HG03565 (cell line): ENCODE measurements at regions not wholly inside any gene's neighbourhood (a gene's known extent, or its start where the extent isn't known, plus 50 kb on each side); places are given as distances from the start of the nearest gene placed in this dataset.

Experiments
- ATAC-seq: cut with Tn5 transposase; IDR thresholded peaks from one replicate; pipeline ENCODE4 v1.9.1; 2021; ENCODE audit warnings: mild to moderate bottlenecking, moderate library complexity; ENCODE audit not compliant: unreplicated experiment

DNA sequence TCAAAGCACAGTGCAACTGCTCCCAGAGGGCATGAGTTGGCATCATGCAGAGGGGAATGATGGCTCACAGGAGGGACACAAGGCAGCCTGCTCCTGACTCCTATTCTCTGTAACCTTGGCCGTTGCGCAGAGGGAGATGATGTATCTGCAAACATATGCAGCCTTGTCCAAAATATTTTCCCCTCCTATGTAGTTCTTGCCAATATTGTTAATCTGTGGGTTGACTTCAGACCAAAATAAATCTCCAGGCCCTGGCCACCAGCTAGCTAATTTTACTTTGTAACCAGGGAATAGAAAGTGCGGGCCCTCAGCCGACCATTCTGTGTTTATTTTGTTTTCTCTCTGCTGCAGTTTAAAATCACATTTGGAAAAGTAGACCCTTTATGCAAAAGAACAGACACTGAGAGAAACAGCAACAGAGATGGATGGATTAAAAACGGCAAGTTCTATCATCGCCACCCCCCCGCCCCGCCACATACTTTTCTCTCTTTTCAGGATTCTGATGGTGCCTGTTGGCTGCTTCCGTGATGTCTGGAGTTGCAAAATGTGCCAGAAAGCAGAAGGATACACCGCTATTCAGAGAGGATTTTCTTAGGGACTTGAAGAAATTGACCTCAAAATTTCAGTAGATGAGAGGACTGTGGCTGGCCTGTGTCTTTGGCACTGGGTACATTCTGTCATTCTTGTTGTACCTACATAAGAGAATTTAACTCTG lies 185.3 kb upstream of the BCOR start:
- ATAC-seq = no peak

DNA sequence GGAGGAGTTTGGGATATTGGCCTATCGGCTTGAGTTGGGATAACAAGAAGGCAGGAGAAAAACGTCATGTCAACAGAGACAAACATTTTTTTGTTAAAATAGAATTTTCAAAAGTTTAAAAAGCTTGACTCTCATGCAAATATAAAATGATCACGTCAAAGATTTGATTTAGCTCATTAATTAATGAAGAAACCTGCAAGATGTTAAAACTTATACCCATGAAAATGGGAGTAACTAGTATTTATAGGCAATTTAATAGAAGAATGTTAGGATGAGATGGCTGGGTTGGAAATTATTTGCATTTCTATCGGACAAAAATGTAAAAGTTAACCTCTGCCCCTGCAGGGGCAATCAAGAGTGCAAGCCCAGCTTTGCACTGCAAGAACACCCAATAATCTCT lies 184.6 kb upstream of the BCOR start:
- ATAC-seq = no peak

DNA sequence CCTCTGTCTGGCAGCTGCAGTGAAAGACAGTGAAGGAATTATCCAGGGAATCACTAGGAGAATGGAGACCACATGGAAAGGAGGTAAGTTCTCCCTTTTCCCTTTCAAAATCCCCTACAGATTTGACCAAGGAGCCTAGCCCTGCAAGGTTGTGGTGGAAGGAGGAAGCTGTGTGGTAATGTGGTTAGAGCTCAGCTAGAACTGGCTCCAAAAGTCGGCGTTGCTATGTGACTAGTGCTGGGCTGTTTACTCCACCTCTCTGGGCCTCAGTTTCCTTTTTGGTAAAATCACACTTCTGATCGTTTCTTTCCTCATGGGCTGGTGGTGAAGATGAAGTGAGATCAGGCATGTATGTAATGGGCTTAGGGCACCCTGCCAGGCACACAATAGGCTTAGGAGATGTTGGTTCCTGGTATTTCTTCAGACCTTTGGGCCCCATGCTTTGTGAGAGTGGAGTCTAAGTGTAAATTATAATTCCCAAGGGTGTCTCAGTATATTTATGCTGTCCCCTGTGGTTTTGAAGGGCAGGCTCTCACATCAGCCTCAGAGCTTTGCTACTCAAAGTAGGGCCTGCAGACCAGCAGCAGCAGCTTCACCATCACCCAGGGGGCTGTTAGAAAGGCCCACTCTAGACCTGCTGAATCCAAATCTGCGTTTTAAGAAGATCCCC lies 183.7 kb upstream of the BCOR start:
- no peak for ATAC-seq

DNA sequence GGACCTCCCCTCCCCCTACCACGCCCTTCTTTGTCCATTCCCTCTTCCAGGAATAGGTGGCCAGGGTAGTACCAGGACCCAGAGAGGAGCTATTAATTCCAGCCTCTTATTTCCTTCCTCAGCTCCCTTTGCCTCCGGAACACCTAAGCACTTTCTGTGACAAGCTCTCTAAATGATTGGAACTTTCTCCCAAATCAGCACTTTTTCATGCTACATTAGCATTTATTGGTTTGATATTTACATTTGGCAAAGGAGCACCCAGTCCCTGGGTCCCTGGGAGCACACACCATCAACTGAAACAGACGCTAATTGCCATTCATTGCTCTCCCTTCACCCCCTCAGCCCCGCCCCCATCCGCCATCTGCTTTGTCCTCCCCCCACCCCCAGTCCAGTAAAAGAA lies 182.0 kb upstream of the BCOR start:
- no peak for ATAC-seq

DNA sequence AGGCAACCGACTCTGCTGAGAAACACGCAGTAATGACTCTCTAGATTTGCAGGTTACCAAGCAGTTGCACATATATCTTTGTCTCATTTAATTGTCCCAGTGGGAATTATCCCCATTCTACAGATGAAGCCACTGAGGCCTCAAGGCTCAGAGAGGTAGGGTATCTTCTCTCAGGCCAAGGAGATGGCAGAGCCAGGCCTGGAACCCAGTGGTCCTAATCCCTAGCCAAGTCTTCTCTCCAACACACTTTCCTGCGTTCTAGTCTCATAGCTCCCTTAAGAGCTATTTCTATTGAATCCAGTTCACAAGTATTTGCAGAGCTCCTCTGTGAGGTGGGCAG lies 181.3 kb upstream of the BCOR start:
- ATAC-seq = no peak

DNA sequence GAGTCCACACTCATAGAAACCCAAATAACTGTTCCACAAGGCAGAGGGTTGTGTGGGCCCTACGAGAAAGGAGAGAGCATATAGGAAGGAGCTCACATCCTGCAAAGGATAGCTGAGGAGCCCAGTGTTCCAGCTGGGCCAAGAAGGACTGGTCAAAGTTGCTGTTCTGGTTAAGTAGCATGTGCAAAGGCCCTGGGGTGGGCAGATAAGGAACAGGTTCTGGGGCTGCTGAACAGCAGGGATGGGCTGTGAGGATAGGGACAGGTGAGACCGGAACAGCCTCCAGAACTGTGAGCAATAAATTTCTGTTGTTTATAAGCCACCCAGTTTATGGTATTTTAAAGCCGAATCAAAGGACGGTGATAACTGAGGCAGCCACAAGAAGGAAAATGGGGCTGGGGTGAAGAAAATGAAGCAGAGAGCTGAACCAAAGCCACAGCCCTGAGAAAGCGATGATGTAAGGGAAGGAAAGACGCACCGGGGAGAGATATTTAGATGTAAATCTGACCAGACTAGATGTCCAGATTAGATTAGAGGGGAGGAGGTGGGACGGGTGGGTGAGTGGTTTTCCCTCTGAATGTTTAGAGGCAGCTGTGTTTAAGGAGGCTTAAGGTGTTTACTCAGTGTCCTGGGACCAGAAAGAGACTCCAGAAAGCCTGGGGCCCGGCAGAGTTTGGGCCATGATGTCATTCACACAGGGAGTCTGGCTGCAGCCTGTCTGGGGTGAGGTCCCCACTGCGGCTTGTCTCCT lies 180.8 kb upstream of the BCOR start:
- no peak for ATAC-seq

DNA sequence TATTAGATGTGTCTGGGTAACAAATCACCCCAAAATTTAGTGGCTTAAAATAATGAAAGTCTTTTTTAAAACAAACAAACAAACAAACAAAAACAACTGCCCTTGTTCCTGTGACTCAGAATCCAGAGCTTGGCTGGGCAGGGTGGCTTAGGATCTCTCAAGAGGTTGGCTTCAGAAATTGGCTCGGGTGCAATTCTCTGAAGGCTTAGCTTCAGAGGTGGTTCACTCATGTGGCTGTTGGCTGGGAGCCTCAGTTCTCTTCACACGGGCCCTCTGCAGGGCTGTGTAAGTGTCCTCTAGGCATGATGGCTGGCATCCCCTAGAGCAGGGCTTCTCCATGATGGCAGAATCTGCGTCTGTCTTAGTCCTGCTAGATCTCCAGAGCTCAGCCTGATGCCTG lies 179.9 kb upstream of the BCOR start:
- ATAC-seq = no peak

DNA sequence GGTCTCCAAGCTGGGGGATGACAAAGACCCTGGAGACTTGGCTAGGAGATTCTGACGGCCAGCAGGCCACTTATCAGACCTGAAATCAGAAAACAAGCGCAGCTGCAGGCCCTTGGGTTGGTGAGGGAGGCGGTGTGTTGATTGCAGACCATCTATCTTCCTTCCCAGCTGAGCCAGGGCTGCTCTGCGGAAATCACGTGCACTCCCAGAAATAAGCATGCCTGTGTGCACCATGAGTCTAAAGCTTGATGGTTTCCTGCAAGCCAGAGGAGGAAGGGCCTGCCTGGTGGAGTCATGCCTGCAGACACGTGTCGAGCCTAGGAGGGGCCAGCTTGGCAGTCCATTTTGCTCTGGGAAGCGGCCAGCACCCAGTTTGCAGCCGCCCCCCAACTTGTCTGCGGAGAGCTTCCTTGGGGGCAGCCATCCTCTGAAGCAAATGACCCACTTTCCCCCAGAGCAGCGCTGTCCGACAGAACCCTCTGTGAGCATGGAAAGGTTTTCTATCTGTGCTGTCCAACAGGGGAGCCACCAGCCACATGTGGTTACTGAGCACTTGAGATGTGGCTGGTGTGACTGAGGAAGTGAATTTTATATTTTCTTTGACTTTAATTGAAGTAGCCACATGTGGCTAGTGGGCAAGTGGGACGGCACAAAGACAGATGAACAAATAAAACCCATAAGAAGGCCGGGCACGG lies 175.7 kb upstream of the BCOR start:
- no peak for ATAC-seq

DNA sequence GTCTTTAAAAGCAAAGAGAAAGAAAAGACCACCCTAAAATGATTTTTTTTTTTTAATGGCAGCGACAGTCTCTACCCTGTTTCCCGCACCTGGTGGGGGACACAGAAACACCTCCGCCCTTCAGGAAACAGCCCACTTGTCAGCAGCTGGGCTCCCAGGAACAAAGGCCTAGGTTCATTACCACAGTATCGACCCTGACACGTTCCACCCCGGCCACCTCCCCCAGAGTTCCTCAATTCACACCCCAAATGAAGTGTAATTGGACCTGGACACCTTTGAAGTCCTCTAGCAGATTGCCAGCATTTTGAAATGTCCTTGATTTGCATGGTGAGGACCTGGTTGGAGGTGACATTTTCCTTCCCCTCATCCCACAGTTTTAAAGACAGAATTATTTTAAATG lies 175.0 kb upstream of the BCOR start:
- no peak for ATAC-seq

DNA sequence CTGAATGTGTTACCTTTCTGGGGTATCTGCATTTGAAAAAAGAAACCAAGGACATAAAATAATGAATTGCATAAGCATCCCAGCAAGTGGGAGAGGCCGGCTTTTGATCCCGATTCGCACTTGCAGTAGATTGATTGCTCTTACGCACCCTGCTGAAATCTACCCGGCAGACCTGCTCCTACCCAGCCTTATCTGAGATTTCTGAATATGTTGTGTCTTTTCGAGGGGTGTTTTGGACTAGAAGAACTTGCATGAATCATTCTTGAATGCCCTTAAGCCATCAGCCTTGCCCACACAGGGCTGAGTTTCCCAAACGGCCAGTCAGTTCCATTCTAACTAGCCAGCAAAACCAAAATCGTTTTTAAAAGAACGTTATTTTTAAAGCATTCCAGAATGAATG lies 174.4 kb upstream of the BCOR start:
- ATAC-seq = no peak

DNA sequence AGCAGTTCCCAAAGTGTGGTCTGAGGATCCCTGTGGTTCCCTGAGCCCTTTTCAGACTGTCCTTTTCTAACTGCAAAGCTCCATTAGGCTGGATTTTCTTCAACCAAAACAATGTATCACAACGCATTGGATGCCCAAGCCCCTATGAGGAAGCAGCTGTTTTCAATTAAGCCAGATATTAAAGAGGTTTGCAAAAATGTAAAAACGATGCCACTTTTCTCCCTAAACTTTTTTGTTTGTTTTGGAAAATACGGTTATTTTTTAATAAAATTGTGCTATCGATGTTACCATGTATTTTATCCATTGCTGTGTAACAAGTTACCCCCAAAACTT lies 170.4 kb upstream of the BCOR start:
- no peak for ATAC-seq

DNA sequence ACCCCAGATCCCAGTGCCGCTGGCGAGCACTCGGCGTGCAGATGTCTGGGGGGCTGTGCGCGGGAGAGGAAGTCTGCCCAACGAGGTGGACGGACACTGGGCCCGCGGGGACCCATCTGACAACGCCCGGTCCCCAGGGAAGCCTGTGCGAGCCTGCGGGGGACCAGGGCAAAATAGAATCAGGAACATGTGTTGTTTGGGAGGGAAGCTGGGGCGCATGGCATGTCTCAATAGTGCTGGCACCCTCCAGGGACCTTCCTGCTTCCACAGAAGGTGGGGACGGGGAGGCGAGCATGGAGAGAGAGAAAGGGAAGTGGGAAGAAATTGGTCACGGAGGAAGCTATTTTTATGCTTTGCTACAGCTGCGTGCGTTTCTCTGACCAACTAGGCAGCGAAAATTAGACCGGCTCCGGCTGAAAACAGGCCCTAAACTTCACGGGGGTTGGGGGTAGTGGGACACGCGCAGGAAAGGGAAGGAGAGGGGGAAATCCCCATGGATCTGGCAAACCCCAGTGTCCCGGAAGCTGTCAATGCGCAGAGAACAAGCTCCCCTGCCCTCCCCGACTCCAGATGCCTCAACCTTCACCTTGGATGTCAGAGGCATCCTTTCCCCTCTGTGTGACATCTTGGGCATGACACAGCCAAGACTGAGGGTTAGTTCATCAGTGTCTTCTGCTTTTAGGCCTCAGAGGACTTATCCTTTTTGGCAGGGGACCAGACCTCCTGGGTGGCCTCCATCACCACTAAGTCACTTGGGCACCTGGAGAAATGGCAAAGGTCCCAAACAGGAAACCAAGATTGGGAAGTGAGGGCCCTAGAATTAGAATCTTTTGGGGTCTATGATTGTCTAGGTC lies 169.8 kb upstream of the BCOR start:
- no peak for ATAC-seq

DNA sequence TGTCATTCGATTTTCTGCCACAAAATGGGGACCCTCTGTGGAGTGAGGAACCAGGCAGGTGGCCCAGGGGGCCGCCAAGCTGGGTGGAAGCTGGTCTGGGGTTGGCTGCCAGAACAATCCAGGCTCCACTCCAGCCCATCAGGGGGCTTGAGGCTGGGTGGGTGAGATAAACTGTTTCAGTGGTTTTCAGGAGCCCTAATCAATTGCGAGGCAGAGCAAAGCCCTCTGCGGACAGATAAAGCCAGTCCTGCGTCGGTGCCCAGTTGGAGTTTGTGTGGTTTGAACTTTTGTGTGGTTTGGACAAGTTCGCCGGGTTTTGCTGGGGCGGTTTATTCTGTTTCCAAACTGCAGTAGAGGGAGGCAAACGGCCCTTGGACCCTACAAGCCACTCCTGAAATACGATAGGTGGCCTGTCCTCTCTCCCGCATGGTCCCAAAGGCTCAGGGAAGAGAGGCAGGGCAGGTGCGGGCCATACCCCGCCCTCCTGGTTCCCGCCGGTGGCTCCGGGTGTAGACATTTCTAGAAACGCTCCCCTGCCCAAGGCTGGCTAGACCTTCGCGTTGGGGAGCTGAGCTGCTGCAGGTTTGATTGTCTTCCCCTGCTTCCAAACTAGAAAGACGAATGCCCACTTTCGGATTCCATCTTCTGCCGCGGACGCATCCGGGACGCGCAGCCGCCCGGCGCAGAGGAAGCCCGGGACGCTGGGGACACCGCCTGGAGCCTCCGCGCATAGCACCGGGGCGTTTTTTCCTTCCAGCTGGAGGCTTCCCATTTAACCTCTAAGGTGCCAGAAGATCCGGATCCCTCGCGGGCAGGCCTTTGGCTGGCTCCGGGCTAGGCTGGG lies 169.0 kb upstream of the BCOR start:
- ATAC-seq = no peak

DNA sequence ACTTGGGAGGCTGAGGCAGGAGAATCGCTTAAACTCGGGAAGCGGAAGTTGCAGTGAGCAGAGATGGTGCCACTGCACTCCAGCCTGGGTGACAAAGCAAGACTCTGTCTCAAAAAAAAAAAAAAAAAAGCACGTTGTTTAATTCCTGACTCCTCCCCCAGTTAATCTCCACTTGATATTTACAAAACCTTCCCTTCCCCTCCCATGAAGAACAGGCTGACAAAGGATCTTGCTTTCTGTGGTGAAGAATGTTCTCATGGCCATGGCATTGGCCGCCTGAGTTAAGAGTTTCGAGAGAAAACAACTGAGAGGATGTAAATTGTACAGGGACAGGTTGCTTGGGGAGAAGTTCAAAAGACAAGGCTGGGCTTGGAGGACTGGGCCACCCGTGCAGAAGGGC lies 168.2 kb upstream of the BCOR start:
- no peak for ATAC-seq

DNA sequence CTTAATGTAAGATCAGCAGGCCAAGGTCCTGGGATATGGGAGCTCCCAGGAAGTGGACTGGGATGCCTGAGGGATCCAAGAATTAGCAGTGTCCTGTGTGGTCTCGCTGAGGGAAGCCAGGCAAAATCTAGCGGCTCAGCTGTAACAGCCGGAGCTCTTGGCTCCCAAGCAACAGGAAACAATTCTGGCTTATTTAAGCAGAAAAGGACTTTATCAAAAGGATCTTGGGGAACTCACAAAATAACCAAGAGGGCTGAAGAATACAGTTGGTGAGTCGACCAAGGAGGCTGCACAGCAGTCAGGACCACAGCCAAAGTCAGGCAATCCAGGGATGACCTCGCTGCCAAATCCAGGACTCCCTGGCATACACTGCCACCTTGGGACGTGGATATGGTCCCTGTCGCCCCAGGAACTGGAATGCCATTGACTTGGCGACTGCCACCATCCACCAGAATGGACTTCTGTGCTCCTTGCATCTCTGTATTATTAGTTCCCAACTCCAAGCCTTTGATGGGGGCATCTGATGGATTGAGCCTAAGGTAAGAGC lies 165.3 kb upstream of the BCOR start:
- no peak for ATAC-seq

DNA sequence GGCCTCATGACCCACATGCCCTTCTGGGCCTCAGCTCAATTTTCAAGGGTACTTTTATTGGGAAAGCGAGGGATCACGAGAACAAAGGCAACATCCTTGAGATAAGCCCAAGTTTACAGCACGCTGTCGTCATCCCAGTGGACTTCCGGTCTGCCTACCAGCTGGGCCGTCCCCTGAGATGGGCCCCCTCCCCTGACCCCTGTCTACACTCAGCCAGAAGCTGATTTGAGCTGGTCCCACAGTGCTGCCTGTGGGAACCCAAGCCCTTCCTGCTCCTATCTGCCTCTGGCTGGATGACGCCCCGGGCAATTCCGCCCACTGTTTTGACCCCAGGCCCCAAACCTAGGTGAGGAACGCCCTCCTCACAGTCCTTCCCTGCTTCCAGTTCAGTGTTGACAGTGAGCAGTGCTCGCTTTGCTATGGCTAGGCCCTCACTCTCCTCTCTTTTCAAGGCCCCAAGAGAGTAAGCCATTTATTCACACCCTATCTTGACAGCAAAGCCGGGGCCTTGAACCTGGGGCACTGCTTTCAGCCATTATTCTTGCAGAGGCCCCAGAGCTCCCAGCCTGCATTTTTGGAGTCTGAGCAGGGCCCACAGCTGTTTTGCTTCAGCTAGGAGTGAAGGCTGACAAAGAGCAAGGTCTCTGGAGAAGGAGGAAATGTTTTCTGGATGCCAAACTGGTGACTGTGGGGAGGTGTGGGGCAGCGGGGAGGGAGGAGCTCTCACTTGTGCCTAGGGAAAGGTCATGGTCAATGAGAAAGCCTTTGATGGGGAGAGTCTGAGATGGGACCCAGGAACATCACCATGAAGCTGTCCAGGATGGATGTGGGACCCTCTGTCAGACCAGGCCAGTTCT lies 164.6 kb upstream of the BCOR start:
- ATAC-seq = no peak

DNA sequence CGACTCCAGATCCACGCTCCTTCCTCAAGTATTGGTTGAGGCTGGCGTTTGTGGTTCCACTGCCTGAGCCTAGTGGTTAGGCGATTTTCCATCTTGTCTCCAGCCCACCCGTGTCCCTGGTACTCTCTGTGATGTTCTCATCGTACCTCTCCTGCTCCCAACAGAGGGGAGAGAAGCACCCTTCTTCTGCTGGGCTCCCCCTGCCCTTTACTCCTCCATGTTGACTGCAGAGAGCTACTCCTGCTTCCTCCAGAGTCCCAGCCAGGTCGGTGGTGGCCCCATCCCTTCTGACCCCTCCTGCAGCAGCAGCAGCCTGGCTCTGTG lies 164.0 kb upstream of the BCOR start:
- no peak for ATAC-seq

DNA sequence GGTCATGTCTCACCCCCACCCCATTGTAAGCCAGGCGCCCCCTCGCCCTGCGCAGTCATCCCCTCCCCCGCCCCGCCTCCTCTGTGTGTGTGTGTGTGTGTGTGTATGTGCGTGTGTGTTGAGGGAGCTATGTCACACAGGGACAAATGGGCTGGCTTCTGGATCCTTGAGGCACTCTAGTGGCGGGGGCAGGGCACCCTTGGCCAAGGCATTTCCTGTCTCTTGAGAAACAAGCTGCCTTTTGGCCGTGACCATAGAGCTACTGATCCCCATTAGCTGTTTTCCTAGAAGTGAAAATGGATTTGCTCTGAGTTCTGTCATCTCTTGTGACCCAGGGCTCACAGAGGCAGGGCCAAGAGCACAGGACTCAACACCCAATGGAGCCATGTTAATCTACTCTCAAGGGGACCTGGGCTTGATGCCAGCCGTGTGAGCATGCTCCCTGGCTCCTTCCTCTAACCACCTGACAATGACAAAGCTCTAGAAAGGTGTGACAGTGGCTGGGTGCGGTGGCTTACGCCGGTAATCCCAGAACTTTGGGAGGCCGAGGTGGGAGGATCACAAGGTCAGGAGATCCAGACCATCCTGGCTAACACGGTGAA lies 162.5 kb upstream of the BCOR start:
- no peak for ATAC-seq

DNA sequence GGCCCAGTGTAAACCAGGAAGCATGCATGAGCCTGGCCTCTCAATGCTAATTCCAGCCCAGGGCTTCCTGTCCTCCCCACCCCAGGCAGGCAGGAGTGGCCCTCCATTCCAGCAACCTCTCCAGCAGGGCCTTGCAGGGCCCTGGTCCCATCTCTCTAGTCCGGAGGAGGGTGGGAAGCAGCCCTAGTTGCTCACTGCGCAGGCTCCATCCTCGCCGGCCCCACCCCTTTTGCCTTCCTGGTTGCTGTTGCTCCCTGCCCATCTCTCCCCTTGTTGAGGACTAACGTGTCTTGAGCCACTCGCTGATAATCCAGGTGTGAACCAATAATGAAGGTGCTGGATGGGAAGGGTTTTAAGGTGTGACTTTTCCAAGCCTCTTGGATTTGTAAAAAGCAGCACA lies 161.2 kb upstream of the BCOR start:
- no peak for ATAC-seq
